SJCRH30 (cell line): ENCODE measurements at regions not wholly inside any gene's neighbourhood (a gene's known extent, or its start where the extent isn't known, plus 50 kb on each side); places are given as distances from the start of the nearest gene placed in this dataset.

ENCODE experiments used
- DNase-seq, 2 experiments: peaks; one replicate each; pipeline ENCODE4 v3.0.0-alpha.2; 2015 to 2020
- H3K27ac ChIP-seq: fragments of 250-450 bp; sonication (Bioruptor Pico); 2 replicates; pipeline ENCODE4 v1.5.1; 2020; ENCODE audit warnings: mild to moderate bottlenecking, moderate library complexity
- H3K27me3 ChIP-seq: fragments of 250-450 bp; sonication (Bioruptor Pico); 2 replicates; pipeline ENCODE4 v1.5.1; 2020; ENCODE audit warnings: mild to moderate bottlenecking, moderate library complexity
- H3K36me3 ChIP-seq: fragments of 250-450 bp; sonication (Bioruptor Pico); 2 replicates; pipeline ENCODE4 v1.5.1; 2020; ENCODE audit warnings: mild to moderate bottlenecking, moderate library complexity
- H3K4me1 ChIP-seq: fragments of 250-450 bp; sonication (Bioruptor Pico); 2 replicates; pipeline ENCODE4 v1.5.1; 2020; ENCODE audit warnings: mild to moderate bottlenecking, moderate library complexity
- H3K4me3 ChIP-seq: fragments of 250-450 bp; sonication (Bioruptor Pico); 2 replicates; pipeline ENCODE4 v1.5.1; 2020; ENCODE audit warnings: mild to moderate bottlenecking, moderate library complexity
- H3K9me3 ChIP-seq: fragments of 250-450 bp; sonication (Bioruptor Pico); replicated peaks from 2 replicates; pipeline ENCODE4 v1.5.1; 2020; ENCODE audit warnings: mild to moderate bottlenecking, moderate library complexity

GRCh38 chr10:62550173-62550572 lies 176.0 kb downstream of the ZNF365 start:
- no peak for DNase-seq
- no peak overlapping the region for H3K4me3 ChIP-seq
- H3K4me1 ChIP-seq = no peaks in the 10 kb centered on the region

GRCh38 chr10:62554632-62555199 lies 180.5 kb downstream of the ZNF365 start:
- no peaks in the 10 kb centered on the region for H3K36me3 ChIP-seq
- peak overlapping the region; percentile 17; the same call in 1 of the 2 replicates for H3K27ac ChIP-seq
- no peaks in the 10 kb centered on the region for H3K9me3 ChIP-seq
- no peaks in the 10 kb centered on the region for H3K4me1 ChIP-seq
- no peaks in the 10 kb centered on the region for H3K27me3 ChIP-seq
- DNase-seq = peak; percentile 45 to 76
- H3K4me3 ChIP-seq = no peak overlapping the region

More at GRCh38 chr10:62550173-62550572, 176.0 kb downstream of the ZNF365 start:
- no peaks in the 10 kb centered on the region for H3K27me3 ChIP-seq
- H3K36me3 ChIP-seq = no peaks in the 10 kb centered on the region
- no peaks in the 10 kb centered on the region for H3K9me3 ChIP-seq
- no peak overlapping the region for H3K27ac ChIP-seq

- H3K4me3 ChIP-seq = no peak overlapping the region
- no peaks in the 10 kb centered on the region for H3K27me3 ChIP-seq
- H3K27ac ChIP-seq = no peak overlapping the region
- no peaks in the 10 kb centered on the region for H3K36me3 ChIP-seq
- H3K4me1 ChIP-seq = peaks cover 13% of the 10 kb centered on the region
- H3K9me3 ChIP-seq = no peaks in the 10 kb centered on the region
- no peak for DNase-seq
Measured at GRCh38 chr10:62559481-62560200, 185.5 kb downstream of the ZNF365 start.

- no peaks in the 10 kb centered on the region for H3K27me3 ChIP-seq
- no peaks in the 10 kb centered on the region for H3K9me3 ChIP-seq
- H3K4me1 ChIP-seq = peaks cover 18% of the 10 kb centered on the region
- no peak for DNase-seq
- no peak overlapping the region for H3K4me3 ChIP-seq
- no peaks in the 10 kb centered on the region for H3K36me3 ChIP-seq
- no peak overlapping the region for H3K27ac ChIP-seq
Measured at GRCh38 chr10:62560201-62560819, 186.1 kb downstream of the ZNF365 start.

- Histone ChIP-seq H3K27me3 (no peaks in the 10 kb centered on the region), H3K27ac (no peak overlapping the region), H3K4me3 (no peak overlapping the region), H3K9me3 (no peaks in the 10 kb centered on the region), H3K4me1 (peaks cover 18% of the 10 kb centered on the region), H3K36me3 (no peaks in the 10 kb centered on the region)
- no peak for DNase-seq
Measured at GRCh38 chr10:62561151-62561550, 187.0 kb downstream of the ZNF365 start.

GRCh38 chr10:62562101-62562500 lies 187.9 kb downstream of the ZNF365 start:
- no peaks in the 10 kb centered on the region for H3K9me3 ChIP-seq
- DNase-seq = no peak
- H3K36me3 ChIP-seq = no peaks in the 10 kb centered on the region
- peaks cover 18% of the 10 kb centered on the region for H3K4me1 ChIP-seq
- H3K27ac ChIP-seq = no peak overlapping the region
- H3K27me3 ChIP-seq = no peaks in the 10 kb centered on the region
- H3K4me3 ChIP-seq = no peak overlapping the region

- DNase-seq = no peak
- peak overlapping the region; percentile 89; the same call in 1 of the 2 replicates for H3K27ac ChIP-seq
- H3K4me3 ChIP-seq = no peak overlapping the region
- no peaks in the 10 kb centered on the region for H3K9me3 ChIP-seq
- no peaks in the 10 kb centered on the region for H3K36me3 ChIP-seq
- H3K27me3 ChIP-seq = no peaks in the 10 kb centered on the region
- peaks cover 18% of the 10 kb centered on the region for H3K4me1 ChIP-seq
Measured at GRCh38 chr10:62562795-62563194, 188.6 kb downstream of the ZNF365 start.

- H3K27me3 ChIP-seq = no peaks in the 10 kb centered on the region
- no peaks in the 10 kb centered on the region for H3K4me1 ChIP-seq
- no peak overlapping the region for H3K4me3 ChIP-seq
- DNase-seq = no peak
- H3K27ac ChIP-seq = no peak overlapping the region
- no peaks in the 10 kb centered on the region for H3K9me3 ChIP-seq
- no peaks in the 10 kb centered on the region for H3K36me3 ChIP-seq
Measured at GRCh38 chr10:62573929-62574328, 199.8 kb downstream of the ZNF365 start.

- Histone ChIP-seq H3K36me3 (no peaks in the 10 kb centered on the region), H3K4me1 (peaks cover 19% of the 10 kb centered on the region), H3K4me3 (no peak overlapping the region), H3K9me3 (no peaks in the 10 kb centered on the region), H3K27ac (no peak overlapping the region), H3K27me3 (no peaks in the 10 kb centered on the region)
- DNase-seq = no peak
Measured at GRCh38 chr10:62577076-62577475, 202.9 kb downstream of the ZNF365 start.

GRCh38 chr10:62577666-62578291 lies 203.6 kb downstream of the ZNF365 start:
- peaks cover 26% of the 10 kb centered on the region for H3K4me1 ChIP-seq
- DNase-seq = no peak
- no peak overlapping the region for H3K27ac ChIP-seq
- no peak overlapping the region for H3K4me3 ChIP-seq
- H3K9me3 ChIP-seq = no peaks in the 10 kb centered on the region
- H3K36me3 ChIP-seq = no peaks in the 10 kb centered on the region
- no peaks in the 10 kb centered on the region for H3K27me3 ChIP-seq

- no peak overlapping the region for H3K27ac ChIP-seq
- peaks cover 31% of the 10 kb centered on the region for H3K4me1 ChIP-seq
- H3K9me3 ChIP-seq = no peaks in the 10 kb centered on the region
- no peak for DNase-seq
- H3K27me3 ChIP-seq = no peaks in the 10 kb centered on the region
- H3K4me3 ChIP-seq = no peak overlapping the region
- no peaks in the 10 kb centered on the region for H3K36me3 ChIP-seq
Measured at GRCh38 chr10:62578301-62578700, 204.1 kb downstream of the ZNF365 start.

GRCh38 chr10:62578916-62579315 lies 204.7 kb downstream of the ZNF365 start:
- H3K27ac ChIP-seq = no peak overlapping the region
- DNase-seq = no peak
- H3K27me3 ChIP-seq = no peaks in the 10 kb centered on the region
- no peaks in the 10 kb centered on the region for H3K36me3 ChIP-seq
- H3K9me3 ChIP-seq = no peaks in the 10 kb centered on the region
- H3K4me3 ChIP-seq = no peak overlapping the region
- peaks cover 37% of the 10 kb centered on the region for H3K4me1 ChIP-seq

- Histone ChIP-seq H3K27me3 (no peaks in the 10 kb centered on the region), H3K4me1 (peaks cover 48% of the 10 kb centered on the region), H3K4me3 (no peak overlapping the region), H3K9me3 (no peaks in the 10 kb centered on the region), H3K36me3 (no peaks in the 10 kb centered on the region), H3K27ac (peak overlapping the region; percentile 95)
- DNase-seq = no peak
Measured at GRCh38 chr10:62580396-62580795, 206.2 kb downstream of the ZNF365 start.

GRCh38 chr10:62581351-62581750 lies 207.2 kb downstream of the ZNF365 start:
- H3K27me3 ChIP-seq = no peaks in the 10 kb centered on the region
- peak overlapping the region; percentile 95 for H3K27ac ChIP-seq
- H3K4me1 ChIP-seq = peaks cover 51% of the 10 kb centered on the region
- H3K4me3 ChIP-seq = no peak overlapping the region
- DNase-seq = peak; percentile 76 to 80
- H3K9me3 ChIP-seq = no peaks in the 10 kb centered on the region
- no peaks in the 10 kb centered on the region for H3K36me3 ChIP-seq

GRCh38 chr10:62582101-62582705 lies 208.0 kb downstream of the ZNF365 start:
- peak in 1 of 2 experiments; percentile 50 for DNase-seq
- Histone ChIP-seq H3K27ac (peak overlapping the region; percentile 95), H3K4me1 (peaks cover 51% of the 10 kb centered on the region), H3K36me3 (no peaks in the 10 kb centered on the region), H3K9me3 (no peaks in the 10 kb centered on the region), H3K4me3 (no peak overlapping the region), H3K27me3 (no peaks in the 10 kb centered on the region)
